ENCODE measurements at regions not wholly inside any gene's neighbourhood (a gene's known extent, or its start where the extent isn't known, plus 50 kb on each side); places are given as distances from the start of the nearest gene placed in this dataset.
"Not testable (repeated sequence)": the region's sequence is repeated elsewhere in the genome, so short reads cannot be mapped to it uniquely, and the experiment has no call there.

DNA sequence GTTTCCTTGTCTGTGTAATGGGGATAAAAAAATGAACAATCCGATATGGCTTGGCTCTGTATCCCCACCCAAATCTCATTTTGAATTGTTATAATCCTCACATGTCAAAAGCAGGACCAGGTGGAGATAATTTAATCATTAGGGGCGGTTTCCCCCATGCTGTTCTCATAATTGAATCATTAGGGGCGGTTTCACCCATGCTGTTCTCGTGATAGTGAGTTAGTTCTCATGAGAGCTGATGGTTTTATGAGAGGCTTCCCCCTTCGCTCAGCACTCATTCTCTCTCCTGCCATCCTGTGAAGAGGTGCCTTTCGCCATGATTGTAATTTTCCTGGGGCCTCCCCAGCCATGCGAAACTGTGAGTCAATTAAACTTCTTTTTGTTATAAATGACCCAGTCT, 633.5 kb downstream of the RAPGEF2 start:
- no peak for DNase-seq (ENCODE audit: low read depth in 2 of 2)

DNA sequence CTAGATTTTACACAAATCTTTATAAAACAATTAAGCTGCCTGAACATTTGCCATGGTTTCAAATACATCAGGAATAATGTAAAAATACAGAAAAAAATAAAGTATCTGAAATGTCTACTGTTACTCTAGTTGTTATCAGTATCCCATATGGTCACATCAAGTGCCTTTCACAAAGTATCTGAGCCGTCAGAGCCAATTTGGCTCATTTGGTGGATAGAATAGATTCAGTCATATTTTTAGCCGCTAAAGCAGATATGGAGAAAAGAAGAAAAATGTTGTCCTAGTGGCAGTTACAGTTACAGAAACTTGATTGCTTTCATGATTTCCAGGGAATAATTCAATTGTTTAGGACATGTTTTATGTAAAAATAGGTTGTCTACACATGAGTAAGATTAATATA, 641.1 kb downstream of the RAPGEF2 start:
- DNase-seq (ENCODE audit: low read depth in 2 of 2): no peak

DNA sequence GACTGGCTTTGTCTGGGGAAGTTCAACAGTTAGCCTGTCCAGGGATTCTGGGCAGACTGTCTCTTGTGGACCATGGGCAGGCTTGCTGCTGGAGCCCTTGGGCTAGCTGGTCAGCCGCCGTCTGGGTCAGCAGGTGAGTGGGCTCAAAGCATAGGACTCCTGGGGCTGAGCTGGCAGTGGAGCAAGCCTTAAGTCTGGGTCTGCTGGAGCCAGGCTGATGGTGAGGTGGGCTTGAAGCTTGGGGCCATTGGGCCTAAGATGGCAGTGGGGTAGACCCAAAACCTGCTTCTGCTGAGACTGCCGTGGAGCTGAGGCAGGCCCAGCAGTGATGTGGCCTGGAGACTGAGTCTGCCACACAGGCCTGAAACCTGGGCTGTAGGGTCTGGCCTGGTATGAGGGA, 645.1 kb downstream of the RAPGEF2 start:
- DNase-seq (ENCODE audit: low read depth in 2 of 2): no peak

DNA sequence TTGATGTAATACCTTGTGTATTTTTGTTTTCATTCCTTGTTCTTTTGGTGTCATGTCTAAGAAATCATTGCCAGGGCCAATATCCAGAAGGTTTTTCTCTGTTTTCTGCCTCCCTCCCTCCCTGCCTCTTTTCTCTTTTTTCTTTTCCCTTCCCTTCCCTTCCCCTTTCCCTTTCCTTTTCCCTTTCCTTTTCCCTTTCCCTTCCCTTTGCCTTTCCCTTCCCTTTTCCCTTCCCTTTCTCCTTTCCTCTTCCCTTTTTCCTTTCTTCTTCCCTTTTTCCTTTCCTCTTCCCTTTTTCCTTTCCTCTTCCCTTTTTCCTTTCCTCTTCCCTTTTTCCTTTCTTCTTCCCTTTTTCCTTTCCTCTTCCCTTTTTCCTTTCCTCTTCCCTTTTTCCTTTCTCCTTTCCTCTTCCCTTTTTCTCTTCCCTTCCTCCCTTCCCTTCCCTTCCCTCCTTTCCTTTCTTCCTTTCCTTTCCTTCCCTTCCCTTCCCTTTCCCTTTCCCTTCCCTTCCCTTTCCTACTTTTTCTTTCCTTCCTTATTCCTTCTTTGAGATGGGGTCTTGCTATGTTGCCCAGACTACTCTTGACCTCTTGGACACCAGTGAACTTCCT, 646.1 kb downstream of the RAPGEF2 start:
- no peak for DNase-seq (ENCODE audit: low read depth in 2 of 2)

DNA sequence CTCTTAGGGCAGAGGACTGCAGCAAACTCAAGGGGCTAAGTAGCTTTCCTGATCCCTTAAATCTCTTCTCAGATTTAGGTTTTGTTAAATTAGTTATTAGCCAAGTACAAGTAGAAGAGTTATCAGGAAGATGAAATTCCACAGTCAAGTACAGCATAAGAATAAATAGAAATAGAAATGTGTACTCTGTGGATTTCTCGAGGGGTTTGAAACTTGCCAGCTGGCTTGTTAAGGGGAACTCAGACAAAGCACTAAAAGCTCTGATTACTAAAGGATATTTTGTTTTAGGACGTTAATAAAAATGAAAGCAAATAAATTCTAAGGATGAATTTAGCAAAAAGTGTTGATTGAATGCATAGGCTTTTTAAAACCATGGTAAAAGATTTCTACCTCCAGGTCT, 654.6 kb downstream of the RAPGEF2 start:
- no peak for DNase-seq (ENCODE audit: low read depth in 2 of 2)

DNA sequence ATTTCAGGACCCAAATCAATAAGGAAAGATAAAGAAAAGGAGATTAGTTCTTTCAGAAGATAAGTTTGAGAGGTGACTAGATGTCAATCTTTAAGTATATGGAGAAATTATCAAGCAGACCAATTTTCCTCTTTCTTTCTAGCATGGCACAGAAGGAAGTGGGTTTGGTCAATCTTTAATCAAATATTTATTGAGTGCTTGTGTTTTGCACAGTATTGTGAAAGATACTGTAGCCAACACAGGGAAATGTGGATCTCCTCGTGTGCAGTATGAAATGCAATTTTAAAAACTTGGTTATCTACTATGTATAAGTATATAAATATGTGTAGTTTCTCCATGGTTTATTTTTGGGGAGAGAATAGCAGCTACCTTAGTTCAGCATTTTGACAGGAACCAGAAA, 655.2 kb downstream of the RAPGEF2 start:
- DNase-seq (ENCODE audit: low read depth in 2 of 2): no peak

DNA sequence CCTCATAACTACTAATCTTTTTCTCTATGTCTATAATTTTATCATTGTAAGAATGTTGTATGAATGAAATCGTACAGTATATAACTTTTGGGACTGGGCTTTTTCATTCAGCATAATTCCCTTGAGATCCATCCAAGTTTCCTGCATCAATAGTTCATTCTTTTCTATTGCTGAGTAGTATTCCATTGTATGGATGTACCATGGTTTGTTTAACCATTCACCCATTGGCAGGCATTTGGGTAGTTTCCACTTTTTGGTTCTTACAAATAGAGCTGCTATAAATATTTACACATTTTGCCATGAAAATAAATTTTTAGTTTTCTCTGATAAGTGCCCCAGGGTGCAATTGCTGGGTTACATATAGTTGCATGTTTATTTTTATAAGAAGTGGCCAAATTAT, 659.8 kb downstream of the RAPGEF2 start:
- no peak for DNase-seq (ENCODE audit: low read depth in 2 of 2)

DNA sequence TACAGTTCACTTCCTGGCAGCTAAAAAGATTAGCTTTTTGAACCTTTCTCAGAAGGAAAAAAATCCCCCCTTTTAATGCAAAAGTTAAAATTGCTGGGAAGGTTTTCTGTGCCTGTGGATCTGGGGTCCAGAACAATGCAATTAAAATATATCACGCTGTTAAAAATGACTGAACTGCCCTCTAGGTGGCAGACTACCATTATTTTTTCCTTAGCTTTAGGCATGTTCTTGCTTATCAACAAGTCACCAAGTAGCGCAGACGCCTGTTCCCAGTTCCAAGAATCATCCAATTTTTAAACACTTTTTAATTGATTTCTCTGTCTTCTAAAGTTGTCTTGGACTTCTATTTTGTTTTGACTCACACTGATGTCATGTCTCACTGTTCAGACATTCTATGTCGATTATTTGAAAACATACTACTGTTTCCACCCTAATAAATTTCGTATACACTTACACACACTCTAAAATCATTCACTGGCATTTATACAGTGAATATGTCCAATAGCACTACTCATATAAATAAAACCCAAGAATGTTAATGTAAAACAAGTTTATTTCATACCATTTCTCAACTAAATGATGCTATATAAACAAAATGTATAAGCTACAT, 661.6 kb downstream of the RAPGEF2 start:
- no peak for DNase-seq (ENCODE audit: low read depth in 2 of 2)

DNA sequence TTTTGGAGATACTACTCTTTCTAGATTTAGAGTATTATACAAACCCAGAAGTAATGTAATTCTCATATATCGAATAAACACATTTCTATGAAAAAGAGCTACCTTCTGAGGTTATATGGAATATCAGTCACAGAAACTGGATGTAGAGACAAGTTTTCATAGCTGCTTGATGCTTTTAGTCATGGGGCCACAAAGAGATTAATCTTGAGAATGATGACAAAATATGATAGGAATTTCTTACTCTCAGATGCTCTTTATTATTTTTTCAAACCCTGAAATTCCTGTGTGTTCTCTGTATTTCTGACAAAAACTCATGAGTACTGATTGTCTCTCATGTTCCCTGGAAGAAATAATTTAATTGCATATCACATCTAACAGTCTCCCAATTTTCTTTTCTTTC, 662.5 kb downstream of the RAPGEF2 start:
- DNase-seq (ENCODE audit: low read depth in 2 of 2): no peak

DNA sequence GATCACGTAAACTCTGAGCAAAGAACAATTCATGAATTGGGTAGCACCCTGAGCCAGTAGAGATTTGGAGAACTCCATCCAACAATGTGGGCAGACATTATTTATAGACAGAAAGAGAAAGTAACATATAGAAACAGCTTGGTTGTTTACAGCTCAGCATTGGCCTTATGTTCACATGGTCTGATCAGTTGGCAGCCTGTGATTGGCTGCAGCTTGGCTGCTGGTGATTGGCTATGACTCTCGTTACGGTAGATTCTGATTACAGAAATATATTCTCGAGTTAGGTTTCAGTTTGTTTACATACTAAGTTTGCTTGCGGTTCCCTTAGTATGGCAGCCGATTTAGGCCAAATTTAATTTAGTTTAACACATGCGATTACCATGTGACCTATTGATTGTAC, 663.4 kb downstream of the RAPGEF2 start:
- no peak for DNase-seq (ENCODE audit: low read depth in 2 of 2)

DNA sequence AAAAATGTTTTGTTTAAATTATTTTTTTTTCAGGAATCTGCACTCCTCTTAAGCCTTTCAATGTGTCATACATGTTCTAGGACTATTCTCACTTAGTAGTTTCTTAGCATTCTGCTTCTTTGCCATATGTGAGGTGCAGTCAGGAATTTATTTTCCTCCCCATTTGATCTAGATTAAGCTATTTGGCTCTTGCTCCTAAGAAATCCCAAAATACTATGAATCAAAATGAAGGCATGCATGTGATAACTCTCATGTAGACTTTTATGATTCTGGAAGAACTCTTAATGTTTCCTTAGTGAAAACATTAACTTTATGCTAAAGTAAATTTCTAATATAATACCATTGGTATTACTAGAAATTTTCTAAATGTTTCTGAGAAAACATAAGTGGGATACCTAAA, 664.5 kb downstream of the RAPGEF2 start:
- no peak for DNase-seq (ENCODE audit: low read depth in 2 of 2)

DNA sequence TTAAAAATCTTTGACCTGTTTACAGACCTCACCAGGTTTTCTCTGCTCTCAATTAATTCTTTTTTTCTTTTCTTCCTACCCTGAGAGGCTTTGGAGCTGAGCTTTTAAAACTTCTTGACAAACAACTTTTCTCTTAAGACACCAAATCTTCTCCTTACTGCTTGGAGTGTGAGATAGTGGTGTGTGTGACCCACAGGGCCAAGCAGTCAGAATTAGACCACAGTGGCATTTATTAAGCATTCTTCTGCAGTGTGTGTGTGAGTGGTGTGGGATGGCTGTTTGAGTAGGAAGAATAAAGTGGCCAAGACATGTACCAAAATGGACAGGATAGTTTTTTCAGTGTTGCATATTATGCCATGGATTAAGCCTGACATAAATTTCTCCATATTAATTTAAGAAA, 665.1 kb downstream of the RAPGEF2 start:
- DNase-seq (ENCODE audit: low read depth in 2 of 2): no peak

DNA sequence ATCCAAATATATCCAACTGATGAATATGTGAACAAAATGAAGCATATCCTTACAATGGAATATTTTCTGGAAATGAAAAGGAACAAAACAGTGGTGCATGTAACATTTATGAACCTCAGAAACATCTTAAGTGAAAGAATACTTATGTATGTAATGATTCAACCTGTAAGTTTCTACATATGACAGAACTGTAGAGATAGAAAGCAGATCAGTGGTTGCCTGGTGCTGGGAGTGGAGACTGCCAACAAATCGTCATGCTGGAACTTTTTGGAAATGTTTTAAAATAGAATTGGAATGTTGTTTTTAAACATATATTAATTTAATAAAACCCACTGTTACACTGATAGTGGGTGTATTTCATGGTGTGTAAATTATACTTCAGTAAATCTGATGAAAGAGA, 667.5 kb downstream of the RAPGEF2 start:
- no peak for DNase-seq (ENCODE audit: low read depth in 2 of 2)

DNA sequence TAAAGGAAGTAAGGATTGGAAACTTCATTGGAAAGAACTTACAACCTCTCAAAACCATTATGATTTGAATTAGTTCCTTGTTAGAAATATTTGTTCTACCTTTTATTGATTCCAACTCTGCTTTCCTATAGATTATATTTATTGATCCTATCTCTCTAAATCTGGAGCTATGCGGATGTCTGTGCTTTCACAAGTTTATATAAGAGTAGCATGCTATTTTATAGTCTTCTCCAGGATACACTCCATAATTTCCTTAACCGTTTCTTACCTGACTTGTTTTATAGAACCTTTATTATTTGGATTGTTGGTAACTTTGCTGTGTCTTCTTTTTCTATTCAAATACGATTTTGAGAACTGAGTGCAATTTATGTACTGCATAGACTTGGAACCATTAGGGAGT, 668.1 kb downstream of the RAPGEF2 start:
- no peak for DNase-seq (ENCODE audit: low read depth in 2 of 2)

DNA sequence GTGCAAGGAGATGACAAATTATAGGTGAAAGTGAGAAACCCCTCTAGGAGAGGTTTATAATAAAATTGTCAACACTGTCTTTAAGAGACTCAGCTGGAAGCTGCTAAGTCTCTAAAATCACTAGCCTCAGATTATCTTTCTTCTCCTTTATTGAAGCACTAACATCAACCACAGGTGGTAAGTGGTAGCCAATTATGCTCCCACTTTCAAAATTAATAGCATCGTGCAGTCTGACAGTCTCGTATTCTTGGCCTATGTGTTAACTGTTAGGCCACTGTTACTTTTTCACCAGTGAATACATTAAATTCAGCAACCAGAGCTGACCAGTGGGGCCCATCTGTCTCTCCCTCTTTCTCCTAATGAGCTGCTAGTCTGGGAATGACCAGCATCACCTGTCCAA, 674.1 kb downstream of the RAPGEF2 start:
- DNase-seq (ENCODE audit: low read depth in 2 of 2): no peak

DNA sequence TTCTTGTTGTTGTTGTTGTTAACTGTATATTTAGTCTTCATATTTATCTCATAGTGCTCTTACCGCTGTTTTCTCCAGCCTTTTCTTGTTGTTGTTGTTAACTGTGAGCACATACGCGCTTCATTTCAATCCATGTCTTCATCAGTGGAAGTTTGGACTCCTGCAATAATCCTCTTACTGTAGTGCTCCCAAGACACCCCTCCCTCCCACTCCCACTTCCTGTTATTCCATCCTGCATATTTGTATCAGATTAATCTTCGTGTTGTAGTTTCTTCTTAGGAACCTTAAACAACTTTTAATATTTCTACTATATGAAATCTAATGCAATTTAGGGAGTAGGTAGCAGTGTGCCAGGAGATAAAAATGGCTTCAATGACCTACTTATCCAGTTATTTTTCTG, 674.8 kb downstream of the RAPGEF2 start:
- no peak for DNase-seq (ENCODE audit: low read depth in 2 of 2)

DNA sequence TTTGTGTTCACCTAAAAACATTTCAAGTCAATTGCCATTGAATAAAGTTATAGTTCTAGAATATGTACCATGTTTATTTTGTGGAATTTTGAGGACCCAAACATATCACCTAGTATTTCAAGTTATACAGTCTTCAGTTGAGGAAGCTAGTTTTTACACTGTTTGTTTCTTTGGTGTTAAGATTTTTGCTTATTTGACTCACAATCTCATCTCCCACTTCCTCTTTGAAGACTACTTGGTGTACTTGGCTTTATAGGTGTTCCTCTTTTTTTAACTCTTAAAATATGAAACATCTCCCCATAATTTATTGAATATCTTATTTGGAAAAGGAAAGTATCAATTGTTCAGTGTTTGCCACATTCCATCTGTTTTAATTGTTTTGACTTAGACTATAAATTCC, 675.4 kb downstream of the RAPGEF2 start:
- no peak for DNase-seq (ENCODE audit: low read depth in 2 of 2)

DNA sequence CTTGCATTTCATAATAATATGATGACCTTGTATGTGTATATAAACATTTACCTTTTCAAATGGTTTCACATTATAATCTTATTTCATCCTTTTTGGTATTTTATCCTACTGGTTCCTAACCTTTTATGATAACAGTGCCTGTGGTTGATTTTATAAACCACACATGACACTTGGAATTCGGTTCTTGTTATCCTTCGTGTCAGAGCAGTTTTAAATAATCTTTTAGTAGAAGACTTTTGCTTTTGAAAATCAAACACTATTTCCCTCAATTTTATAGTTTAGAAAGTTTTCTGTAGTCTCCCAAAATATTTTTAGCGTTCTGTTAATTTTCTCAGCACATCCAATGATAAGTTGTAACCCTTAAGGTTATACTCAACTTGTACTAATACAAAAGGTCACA, 676.8 kb downstream of the RAPGEF2 start:
- no peak for DNase-seq (ENCODE audit: low read depth in 2 of 2)

DNA sequence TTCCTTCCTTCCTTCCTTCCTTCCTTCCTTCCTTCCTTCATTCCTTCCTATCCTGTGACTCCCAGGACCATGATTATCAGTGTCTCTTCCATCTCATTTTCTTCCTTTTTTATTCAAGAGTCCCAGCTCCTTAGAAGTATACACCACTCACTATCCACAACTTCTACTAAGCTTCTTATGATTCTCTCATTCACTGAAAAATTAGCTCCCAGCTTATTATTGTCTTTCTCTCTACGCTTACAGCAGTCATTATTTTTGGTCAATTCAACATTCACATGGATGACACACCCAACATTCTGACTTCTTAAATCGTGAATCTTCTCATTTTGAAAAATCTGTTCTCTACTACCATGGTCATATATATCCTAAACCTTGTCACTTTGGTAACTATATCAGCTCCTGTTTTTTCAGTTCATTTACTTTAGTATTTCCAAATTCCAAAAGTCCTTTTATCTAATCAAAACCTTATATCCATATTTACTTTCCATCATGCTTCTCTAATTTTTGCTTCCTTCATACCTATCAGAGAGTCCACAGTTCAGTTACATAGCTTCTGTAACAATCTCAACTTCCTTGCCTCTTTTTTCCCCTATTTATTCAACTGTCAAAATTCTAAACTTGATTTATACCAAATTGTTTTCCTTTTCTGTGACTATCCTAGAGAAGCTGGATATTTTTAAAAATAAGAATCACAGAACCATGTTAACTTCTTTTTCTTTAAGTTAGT, 677.5 kb downstream of the RAPGEF2 start:
- DNase-seq (ENCODE audit: low read depth in 2 of 2): no peak

DNA sequence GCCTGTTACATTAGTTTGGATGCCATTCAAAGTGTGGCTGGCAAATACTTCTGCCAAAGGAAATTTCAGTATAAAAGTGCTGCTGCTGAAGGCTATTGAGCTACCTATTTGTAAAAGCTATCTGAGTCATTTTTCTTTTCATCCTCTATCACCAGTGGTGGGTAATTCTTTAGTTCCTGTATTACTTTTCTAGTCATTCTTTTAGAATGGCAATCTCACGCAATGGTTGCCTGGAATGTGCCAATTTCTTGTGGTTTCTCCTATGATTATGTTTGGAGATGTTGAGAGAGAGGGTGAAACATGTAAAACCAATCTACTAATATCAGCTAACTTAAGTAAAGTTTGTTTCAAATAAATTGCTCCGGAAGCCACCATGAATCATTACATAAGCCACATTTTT, 685.0 kb downstream of the RAPGEF2 start:
- no peak for DNase-seq (ENCODE audit: low read depth in 2 of 2)

DNA sequence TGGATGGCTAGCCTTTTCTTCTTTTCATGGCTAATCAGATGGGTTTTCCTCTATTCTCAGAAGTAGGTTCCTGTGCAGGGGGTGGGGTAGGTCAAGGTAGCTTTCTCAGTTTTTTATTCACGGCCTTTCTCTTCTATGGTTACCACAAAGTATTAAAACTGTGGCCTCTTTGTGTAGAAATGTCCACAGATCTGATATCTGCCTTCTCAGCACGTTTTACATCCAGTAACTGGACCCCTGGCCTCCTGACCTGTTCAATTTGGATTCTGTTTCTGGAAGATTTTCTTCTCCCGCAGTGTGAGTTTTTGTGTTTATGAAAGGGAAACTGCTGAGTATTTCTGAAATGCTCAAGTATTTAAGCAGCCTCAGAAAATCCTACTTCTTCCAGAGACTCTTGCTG, 688.5 kb downstream of the RAPGEF2 start:
- no peak for DNase-seq (ENCODE audit: low read depth in 2 of 2)

DNA sequence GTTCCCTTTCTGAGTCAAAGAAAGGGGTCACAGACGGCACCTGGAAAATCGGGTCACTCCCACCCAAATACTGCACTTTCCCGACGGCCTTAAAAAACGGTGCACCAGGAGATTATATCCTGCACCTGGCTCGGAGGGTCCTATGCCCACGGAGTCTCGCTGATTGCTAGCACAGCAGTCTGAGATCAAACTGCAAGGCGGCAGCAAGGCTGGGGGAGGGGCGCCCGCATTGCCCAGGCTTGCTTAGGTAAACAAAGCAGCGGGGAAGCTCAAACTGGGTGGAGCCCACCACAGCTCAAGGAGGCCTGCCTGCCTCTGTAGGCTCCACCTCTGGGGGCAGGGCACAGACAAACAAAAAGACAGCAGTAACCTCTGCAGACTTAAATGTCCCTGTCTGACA, 701.7 kb downstream of the RAPGEF2 start:
- DNase-seq (ENCODE audit: low read depth in 2 of 2): not testable (repeated sequence)

DNA sequence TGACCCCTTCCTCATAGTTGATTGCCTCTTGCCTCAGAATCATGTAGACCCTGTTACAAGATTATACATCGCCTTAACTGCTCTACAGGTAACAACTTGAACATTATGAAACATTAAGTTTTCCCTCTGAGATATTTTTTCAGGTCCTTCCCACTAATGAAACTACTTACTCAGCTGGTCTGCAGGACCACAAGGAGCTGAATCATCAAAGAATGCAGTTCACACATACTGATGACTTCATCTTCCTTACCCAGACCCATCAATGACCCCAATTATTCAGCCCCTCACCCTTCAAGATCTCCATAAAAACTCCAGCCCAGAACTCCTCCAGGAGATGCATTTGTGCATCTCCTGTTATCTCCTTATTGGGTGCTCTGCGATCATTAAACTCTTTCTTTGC, 720.9 kb downstream of the RAPGEF2 start:
- DNase-seq (ENCODE audit: low read depth in 2 of 2): no peak

DNA sequence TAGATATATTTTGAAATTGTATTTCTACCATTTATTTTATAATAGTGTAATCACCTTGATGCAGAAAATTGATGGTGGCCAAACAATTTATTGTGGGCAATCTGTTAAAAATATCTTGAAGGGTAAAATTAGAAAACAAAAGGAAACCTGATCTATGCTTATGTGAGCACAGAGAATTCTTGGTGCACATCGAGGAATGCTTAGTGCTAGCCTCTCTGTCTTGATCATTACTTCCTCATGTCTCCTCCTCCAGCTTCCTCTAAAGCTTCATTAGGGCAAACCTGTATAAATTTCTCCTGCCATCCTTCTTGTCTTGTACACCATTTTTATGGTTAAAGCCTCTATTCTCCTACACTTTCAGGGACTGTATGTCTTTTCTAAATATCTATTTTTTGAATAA, 725.8 kb downstream of the RAPGEF2 start:
- DNase-seq (ENCODE audit: low read depth in 2 of 2): no peak

Measured in stimulated activated CD8-positive, alpha-beta memory T cell treated with anti-CD3 and anti-CD28 coated beads, Interleukin-2, amount 100 ng/mL, for 48 hours (primary cell).